ENCODE measurements at regions not wholly inside any gene's neighbourhood (a gene's known extent, or its start where the extent isn't known, plus 50 kb on each side); places are given as distances from the start of the nearest gene placed in this dataset.

- H3K36me3 ChIP-seq = no peaks in the 10 kb centered on the region
- ATAC-seq (ENCODE audit: insufficient number of reproducible peaks, low FRiP score, low read depth) = no peak
These were observed 62.0 kb upstream of the DDHD1 start for GRCh38 chr14:53215101-53215500.

DNA sequence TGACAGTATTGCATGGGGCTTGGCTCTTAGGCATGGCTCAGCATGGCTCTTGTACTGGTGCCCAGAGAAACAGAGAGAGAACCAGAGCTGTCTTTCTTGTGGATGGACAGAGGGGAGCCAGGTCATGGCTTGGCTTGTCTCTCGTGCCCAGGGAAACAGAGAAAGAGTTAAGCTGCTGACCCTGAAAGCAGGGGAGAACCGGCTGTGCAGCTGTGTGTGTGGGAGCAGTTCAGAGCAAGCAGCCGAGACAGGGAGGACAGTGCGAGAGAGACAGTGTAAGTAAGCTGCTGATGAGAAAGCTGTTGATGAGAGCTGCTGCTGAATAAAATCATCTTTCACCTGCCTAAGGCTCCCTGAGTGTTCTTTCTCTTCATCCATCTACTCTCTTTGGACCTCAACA lies 61.3 kb upstream of the DDHD1 start:
- Histone ChIP-seq H3K9me3 (no peaks in the 10 kb centered on the region), H3K36me3 (no peaks in the 10 kb centered on the region), H3K27me3 (replicated peaks; ENCODE audit: insufficient read depth) (no peaks in the 10 kb centered on the region), H3K27ac (no peak overlapping the region), H3K4me1 (ENCODE audit: control insufficient read depth in 1 of 2, low read depth in 2 of 2) (peaks cover 3 to 13% of the 10 kb centered on the region in 2 donors), H3K4me3 (no peak overlapping the region)
- DNase-seq (ENCODE audit: low spot score) (no peak), ATAC-seq (ENCODE audit: insufficient number of reproducible peaks, low FRiP score, low read depth) (no peak)
- TF ChIP-seq, protein P1, sequence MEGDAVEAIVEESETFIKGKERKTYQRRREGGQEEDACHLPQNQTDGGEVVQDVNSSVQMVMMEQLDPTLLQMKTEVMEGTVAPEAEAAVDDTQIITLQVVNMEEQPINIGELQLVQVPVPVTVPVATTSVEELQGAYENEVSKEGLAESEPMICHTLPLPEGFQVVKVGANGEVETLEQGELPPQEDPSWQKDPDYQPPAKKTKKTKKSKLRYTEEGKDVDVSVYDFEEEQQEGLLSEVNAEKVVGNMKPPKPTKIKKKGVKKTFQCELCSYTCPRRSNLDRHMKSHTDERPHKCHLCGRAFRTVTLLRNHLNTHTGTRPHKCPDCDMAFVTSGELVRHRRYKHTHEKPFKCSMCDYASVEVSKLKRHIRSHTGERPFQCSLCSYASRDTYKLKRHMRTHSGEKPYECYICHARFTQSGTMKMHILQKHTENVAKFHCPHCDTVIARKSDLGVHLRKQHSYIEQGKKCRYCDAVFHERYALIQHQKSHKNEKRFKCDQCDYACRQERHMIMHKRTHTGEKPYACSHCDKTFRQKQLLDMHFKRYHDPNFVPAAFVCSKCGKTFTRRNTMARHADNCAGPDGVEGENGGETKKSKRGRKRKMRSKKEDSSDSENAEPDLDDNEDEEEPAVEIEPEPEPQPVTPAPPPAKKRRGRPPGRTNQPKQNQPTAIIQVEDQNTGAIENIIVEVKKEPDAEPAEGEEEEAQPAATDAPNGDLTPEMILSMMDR (IDR thresholded peaks at IDR 0.05) = no peak

More at GRCh38 chr14:53215101-53215500, 62.0 kb upstream of the DDHD1 start:
- DNase-seq (ENCODE audit: low spot score) = no peak
- H3K4me3 ChIP-seq = no peak overlapping the region
- TF ChIP-seq, protein P1 (IDR thresholded peaks at IDR 0.05) = no peak
- H3K9me3 ChIP-seq = no peaks in the 10 kb centered on the region
- peaks cover 3 to 13% of the 10 kb centered on the region in 2 donors for H3K4me1 ChIP-seq (ENCODE audit: control insufficient read depth in 1 of 2, low read depth in 2 of 2)
- H3K27me3 ChIP-seq (replicated peaks; ENCODE audit: insufficient read depth) = no peaks in the 10 kb centered on the region
- H3K27ac ChIP-seq = no peak overlapping the region

DNA sequence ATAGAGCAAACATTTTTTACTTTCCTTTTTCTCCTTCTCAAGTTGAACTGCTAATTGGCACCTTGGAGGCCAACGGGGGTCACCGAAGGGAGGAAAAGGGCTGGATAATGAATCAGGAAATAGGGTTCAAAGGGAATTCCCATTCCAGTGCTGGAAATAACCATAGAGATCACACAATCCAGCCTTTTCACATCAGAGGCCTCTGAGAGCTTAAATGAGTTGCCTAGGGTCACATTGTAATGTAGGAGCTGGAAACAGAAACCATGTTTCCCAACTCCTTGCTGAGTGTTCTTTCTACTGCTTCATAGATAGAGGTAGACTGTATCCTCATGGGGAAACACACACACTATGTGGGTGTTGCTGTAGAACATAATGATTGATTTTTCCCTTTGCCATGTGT lies 60.6 kb upstream of the DDHD1 start:
- Histone ChIP-seq H3K36me3 (no peaks in the 10 kb centered on the region), H3K27ac (no peak overlapping the region), H3K4me1 (ENCODE audit: control insufficient read depth in 1 of 2, low read depth in 2 of 2) (peaks cover 3 to 13% of the 10 kb centered on the region in 2 donors), H3K9me3 (no peaks in the 10 kb centered on the region), H3K27me3 (replicated peaks; ENCODE audit: insufficient read depth) (no peaks in the 10 kb centered on the region), H3K4me3 (no peak overlapping the region)
- ATAC-seq (ENCODE audit: insufficient number of reproducible peaks, low FRiP score, low read depth) = no peak
- TF ChIP-seq, protein P1 (IDR thresholded peaks at IDR 0.05) = no peak
- DNase-seq (ENCODE audit: low spot score) = no peak

DNA sequence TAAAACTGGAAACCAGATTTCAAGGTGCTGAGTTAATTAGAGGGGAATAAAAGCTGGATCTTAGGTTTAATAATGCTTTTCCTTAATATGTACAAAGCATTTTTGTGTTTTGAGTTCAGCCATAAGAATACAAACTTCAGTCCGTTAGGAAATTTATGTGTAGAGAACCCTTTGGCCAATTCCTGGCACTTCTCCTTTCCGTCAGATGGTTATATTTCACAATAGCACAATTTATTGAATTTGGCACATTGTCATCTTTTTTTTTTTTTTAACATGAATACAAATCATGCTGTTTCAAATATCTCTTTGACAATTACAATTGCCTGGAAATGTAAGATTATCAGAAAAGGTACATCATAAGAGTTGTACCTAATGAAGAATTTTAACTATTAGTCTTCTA lies 56.2 kb upstream of the DDHD1 start:
- no peaks in the 10 kb centered on the region for H3K36me3 ChIP-seq
- H3K27me3 ChIP-seq (replicated peaks; ENCODE audit: insufficient read depth) = no peaks in the 10 kb centered on the region
- peaks cover 0 to 6% of the 10 kb centered on the region in 2 donors for H3K4me1 ChIP-seq (ENCODE audit: control insufficient read depth in 1 of 2, low read depth in 2 of 2)
- TF ChIP-seq, protein P1 (IDR thresholded peaks at IDR 0.05) = no peak
- no peak overlapping the region for H3K4me3 ChIP-seq
- no peak for ATAC-seq (ENCODE audit: insufficient number of reproducible peaks, low FRiP score, low read depth)
- H3K27ac ChIP-seq = no peak overlapping the region
- no peak for DNase-seq (ENCODE audit: low spot score)
- H3K9me3 ChIP-seq = no peaks in the 10 kb centered on the region
